ENCODE measurements at regions not wholly inside any gene's neighbourhood (a gene's known extent, or its start where the extent isn't known, plus 50 kb on each side); places are given as distances from the start of the nearest gene placed in this dataset.

DNA sequence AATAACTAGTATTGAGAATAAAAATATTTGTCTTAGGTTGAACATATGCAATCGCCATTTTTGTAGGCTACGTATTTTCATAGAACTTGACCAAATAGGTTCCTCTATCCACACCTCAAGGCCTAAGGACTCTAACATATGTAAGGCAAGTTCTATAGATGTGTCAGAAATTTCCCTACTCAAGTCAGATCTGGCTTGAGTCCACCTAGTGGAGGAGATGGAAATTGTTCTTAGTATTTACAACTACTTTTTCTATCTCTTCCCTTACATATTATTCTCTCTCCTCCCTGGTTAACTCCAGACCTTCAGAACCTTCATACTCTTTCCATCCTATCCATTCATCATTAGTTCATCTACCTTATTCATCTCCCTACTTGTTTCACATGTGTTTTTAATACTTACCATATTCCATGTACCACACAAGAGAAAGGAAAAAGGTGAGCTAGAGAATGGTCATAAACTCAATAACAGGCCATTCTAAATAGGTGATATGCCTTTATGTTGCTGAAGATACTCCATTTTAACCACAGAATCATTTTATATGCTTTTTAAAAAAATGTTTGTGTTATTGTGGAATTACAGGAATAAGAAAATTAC, 174.5 kb upstream of the HDAC9 start:
- DNase-seq, result no peak

DNA sequence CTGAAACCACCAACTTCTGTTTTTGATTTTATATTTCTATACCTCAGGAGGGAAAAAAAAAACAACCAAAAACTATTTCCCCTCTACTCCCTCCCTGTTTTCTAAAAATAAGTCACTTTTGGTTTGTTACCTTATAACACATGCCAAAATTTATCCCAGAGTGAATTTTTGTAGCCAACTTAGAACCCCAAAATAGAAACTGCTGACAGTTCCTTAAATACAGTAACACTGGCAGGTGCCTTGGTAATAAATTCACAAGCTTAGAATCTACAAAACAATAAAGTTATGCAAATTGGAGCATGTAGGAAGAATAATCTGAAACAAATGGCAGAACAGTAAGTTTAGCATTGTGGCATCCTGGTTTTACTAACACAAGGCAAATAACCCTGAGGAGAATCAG, 165.0 kb upstream of the HDAC9 start:
- no peak for DNase-seq

DNA sequence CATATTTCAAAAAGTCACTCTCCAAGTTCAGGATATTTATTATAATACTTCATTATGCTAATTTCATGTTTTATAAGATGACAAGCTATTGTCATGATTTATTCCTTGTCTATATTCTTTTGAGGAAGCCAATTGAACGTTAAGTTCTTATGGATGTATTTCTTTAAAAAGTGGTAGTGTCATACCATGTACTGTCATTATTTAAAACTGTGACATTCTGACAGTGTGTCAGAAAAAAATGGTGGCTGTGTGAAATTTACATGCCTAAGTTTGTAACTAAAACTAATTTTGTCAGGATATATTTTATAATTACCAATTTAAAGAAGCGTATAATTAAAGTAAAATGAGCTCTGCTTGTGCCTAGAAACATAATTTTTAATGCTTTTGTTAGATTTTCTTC, 158.9 kb upstream of the HDAC9 start:
- no peak for DNase-seq

DNA sequence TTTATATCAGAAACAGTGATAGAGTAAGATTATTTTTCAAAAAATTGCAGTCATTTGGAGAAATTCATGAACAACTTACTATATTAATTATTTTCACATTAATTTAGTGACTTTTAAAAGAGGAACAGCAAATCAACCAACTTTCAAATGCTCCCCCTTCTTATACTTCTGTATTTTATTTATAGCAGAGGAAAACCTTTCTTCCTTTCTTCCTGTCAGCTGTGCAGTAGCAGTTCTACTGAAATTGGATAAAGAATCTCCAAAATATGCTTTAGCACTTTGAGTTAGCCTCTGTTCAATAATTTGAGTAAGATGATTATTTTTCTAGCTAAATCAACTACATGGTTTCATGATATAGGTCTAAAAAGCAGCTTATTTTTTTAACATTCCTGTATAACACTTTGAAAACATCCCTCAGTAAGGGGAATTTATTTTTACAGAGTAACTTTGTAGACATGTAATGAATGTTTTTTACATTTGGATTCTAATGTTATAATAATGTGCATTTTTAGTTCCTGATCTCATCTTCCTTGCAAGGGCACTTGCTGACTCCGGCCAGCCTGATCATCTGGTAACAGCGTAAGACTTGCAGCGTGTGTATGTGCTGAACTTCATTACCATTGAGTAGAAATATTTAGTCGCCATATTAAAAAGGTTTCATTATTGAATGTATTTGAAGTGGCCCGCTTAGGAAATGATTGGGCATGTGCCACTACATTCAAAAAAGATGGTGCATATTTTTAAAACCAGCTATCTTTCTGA, 158.3 kb upstream of the HDAC9 start:
- no peak for DNase-seq

DNA sequence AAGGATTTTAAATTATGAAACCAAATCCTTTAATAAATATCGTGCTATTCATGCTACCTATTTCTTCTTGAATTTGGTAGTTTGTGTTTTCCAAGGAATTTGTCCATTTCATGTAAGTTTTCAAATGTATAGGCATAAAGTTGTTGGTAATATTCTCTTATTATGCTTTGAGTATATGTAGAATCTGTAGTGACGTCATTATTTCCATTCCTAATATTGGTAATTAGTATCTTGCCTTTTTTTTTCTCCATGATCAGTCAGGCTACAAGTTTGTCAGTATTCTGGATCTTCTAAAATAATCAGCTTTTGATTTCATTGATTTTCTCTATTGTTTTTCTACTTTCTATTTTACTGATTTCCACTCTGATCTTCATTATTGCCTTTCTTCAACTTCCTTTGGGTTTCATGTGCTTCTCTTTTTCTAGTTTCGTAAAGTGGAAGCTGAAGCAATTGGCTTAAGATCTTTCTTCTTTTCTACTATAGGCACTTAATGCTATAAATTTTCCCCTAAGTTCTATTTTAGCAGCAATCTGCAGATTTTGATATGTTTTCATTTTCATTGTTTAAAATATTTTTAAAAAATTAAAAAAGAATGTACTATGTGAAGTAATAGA, 156.5 kb upstream of the HDAC9 start:
- DNase-seq, result no peak

DNA sequence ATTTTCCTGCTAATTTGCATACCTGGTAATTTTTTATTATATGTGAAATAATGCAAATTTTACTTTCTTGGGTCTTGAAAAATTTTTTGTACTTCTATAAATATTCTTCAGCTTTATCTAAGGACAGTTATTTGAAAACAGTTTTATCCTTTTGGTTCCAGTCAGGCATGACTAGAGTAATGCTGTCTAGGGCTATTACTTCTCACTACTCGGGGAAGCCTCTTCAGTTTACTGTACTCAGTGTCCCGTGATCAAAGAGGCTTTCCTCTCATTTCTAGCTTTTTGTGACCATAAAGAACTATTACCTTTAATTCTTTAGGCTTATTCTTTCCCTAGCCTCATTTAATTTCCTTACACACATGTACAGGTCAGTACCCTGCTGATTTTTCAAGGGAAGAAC, 153.8 kb upstream of the HDAC9 start:
- no peak for DNase-seq

DNA sequence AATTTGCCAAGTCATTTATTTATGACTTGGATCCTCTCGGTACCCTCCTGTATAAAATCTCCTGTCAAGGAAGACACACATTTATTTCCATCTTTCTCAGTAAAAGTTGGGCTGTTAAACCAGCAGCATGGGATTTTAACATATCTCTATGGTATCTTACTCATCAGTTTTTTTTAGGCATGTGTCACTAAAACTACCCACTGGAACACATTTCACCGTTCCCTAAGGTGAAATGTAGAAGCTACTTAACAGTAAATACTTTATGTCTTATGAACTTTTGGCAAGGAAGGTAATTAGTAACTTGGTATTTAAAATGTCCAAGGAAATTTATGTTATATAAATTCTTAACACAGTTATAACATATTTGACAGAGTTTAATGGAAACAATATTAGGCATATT, 152.5 kb upstream of the HDAC9 start:
- no peak for DNase-seq

DNA sequence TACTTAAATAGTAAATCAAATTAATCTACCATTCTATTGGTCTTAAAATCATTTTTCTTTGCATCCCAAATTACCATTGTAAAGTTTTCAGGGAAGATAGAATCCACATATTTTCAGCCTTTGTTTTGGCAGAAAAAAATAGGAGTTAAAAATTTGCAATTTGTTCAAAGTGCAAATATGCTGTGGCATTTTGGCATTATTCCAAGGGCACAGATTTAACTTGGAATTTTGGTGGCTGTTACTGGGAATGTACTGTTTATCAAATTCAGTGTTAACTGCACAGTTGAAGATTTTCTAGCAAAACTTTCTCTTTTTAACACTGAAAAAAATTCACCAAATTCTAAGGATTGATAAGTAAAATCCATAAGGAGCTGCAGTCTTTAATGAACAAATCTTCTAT, 151.0 kb upstream of the HDAC9 start:
- no peak for DNase-seq

DNA sequence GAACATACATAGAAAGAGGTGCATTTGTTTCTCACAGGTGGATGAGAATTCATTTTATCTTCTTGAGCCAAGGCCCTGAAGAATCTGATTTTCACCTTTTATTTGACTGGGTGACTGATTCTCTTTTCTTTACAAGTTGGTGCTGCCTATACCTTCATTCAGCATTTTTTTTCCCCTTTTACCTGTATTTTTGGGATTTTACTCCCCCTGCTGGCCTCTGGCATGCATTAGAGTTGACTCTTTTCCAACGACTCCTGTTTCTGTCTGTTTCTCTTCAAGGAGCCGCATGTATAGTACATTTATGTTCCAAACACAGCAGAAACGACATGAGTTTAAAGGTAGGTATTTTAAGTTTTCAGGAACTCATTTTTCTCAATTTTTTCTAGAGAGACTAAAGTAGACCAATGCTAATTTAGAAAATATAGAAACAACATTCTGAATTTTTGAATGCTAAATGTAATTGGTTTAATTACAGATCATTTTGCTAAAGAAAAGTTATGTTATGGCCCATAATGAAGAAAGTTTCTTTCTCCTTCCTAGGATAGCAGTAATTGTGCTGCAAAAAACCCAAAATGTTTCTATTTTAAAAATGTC, 149.8 kb upstream of the HDAC9 start:
- DNase-seq, result peak; percentile 2

DNA sequence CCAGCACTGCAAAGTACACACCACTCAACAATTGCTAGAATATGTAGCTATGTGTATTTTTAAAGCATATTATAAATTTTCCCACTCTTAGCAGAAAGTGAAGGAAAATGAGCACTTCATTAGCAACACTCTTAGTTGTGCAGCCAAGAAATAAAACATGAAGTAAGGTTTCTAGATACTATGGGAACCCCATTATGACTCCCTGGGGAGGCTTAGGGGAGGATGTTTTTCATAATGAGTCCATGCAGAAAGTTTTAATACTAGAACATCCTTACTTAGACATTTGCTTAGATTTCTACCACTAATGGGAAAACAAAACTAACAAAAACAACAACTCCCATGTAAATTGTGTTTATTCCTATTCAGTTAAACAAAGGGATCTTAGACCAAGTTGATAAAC, 148.4 kb upstream of the HDAC9 start:
- DNase-seq, result no peak

DNA sequence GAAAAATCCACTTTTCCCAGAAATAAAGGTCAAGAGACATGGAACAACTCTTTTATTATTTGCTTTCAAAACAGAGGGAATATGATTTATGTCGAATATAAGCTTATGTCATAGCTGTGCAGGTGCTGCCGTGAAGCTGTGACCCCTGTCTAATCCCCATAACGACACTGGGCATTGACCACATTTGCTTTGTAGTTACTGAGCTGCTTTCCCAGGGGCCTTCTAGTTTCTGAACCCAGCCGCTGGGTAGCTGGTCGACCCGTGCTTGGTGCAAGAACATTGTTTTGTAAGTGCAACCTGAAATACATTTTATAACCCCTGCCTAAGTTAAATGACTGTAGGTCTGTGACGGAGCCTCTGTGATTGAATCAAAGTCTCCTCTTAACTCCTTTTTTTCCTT, 144.9 kb upstream of the HDAC9 start:
- DNase-seq, result no peak

DNA sequence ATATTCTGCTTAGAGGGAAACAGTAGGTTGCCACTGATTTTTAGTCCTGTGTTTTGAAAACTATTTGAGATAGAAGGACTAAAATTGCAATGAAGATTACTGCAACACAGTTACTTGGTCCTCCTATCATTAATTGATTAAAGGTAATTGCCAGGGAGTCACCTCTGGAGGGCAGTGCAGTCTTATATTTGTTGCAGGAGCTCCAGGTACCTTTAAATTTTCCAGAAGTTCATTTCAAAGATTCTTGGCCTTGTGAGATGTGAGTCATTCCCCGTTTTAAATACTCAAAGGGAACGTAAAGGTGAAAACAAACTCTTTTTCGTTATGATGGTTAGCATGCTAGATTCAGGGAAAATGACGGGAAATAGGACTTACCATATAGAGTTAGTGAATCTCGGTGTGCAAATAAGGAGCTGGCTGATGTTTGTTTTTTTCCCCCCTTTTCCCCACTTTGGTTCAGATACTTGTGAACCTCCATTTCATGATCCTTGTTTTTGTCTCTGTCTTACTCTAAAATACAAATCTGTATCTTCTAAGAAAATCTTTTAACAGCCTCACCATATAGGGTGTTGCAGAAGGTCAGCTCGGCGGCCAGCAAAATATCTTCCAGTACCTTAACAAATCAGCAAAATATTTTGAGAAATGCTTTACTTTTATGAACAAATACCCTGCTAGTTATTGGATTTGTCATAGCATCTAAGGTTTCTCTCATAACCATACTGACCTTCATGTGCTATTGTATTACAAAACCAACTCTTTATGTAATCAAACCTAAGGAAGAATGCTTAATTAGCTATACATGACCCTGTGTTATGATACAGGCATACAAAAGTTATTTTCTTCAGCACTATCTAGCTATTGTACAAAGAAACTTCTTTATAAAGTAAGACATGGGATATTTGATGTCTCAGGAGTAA, 143.0 kb upstream of the HDAC9 start:
- DNase-seq, result no peak

DNA sequence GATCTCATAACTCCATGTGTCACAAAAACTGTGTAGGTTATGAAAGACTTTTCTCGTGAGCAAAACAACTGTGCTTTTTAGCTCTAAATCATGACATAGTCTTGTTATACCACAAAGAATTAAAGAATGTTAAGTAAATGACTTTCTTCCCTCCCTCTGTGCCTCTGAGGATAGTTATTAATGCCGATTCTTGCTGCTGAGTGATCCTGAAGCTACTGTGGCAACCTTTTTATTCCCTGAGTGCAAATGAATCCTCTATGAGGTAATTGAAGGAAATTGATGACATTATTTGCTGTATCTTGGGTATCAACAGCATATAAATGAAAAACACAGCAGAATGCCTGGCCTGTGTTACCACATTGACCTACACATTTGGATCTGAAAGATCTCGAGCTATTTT, 142.2 kb upstream of the HDAC9 start:
- DNase-seq, result no peak

DNA sequence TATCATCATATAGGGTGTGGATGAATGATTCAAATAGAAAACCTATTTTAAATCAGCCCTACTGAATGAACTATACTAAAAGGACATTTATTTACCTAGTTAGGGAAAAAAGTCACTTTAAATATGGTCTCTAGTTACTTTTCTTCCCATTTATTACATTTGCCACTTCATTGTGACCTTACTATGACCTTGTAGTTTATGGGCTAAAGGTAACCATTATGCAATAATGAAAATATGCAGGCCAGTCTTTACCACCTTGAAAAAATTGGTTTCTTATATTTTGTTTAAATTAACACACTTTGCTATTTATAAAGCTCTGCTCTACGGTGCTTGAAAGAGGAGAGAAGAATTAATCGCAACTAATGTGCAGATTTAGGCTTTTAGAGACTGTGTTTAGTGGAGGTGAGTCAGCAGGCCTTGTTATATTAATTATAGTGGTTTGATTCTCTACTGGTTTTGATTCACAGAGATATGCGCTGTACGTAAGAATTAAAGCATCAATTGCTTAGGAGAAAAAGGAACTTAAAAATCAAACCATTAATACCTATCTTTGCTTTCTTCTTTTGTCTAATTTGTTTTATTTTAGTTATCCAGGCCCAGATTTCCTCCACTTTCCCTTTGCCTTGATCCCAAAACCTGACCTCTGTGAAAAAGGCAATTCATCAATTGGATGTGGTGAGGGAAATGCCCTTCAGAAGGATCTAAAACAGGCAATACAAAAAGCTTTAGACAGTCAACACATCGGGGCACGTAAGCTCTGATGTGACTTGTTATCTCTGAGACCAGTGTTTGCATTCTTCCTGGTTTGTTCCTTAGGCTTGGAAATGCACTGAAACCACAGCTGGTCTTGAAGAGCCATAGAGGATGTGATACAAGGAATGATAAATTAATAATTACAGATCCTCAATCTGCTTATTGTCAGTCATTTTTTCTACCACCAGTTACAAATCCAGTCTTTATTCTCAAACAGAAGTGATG, 141.2 kb upstream of the HDAC9 start:
- no peak for DNase-seq

DNA sequence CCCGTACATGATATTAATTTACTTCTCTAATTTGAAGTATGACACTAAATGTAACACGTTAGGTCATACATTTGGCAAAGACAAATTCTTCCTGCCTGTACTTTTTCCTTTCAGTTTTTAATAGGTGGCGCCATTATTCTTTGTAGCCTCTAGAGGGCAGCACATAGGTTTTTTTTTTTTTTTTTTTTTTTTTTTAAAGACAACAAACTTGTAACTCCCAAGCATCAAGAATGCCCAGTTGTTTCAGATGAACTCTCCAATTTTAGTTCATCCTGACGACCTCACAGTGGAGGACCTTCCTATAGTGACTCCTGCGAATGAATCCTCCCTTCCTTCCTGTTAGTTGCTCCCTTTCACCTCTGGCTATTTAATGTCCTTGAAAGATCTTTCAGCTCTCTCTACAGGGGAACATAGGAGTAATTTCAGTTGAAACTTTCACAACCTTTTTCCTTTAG, 139.3 kb upstream of the HDAC9 start:
- DNase-seq, result no peak

DNA sequence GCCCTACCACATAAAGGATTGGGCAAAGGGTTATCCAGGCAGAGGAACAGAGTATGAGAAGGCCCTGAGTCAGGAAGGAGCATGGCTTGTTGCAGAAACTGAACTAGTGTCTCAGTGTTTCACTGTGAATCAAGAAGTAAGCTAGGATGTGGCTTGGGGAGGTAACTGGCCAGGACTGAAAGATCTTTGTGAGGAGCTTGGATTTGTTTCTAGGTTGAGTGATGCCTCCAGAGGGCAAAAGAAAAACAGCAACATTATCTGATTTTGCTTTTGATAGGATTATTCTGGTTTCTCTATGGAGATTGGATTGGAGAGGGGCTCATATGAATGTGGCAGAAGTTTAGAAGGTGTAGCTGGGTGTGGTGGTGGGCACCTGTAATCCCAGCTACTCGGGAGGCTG, 137.9 kb upstream of the HDAC9 start:
- no peak for DNase-seq

DNA sequence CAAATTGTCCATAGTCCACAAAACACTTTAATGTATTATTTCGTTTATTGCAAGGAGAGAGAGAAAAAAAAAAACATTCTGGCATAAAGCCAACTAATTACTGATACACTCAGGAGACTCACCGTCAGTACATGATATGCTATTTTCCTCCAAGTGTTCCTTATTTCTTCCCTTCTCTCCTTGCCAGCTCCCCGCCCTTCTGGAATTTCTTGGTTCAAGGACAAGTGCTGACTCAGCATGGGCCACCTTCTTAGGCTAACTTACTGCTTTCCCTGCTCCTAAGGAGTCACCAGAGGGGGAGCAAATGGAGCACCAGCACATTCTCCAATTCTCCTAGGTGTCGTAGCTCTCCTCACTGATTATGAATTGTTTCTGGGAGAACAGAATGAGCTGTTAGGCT, 133.8 kb upstream of the HDAC9 start:
- DNase-seq, result no peak

DNA sequence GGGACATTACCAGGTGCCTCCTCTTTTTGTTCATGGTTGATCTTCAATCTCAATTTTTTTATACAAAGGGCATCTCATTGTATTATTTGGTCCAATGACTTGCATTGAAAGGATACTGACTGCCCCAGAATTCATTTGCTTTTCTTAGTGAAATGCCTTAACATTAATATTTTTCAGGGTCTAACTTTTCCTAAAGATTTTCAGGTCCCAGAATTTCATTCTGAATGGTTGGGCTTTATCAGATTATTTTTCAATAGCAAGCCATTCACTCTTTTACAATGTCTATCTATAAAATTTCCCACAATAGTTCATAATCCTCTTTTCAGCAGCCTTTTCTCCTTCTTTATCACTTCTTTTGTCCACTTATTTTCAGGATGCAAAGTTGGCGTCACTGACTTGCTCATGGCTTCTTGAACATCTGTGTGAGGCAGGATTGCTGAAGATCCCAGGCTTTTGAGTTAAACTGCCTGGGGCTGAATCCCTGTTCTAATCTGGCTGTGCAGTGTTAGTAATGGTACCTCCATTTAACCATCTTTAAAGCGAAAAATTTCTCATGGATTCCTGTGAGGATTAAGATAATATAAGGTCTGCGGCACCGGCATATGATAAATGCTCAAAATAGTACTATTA, 131.7 kb upstream of the HDAC9 start:
- no peak for DNase-seq

DNA sequence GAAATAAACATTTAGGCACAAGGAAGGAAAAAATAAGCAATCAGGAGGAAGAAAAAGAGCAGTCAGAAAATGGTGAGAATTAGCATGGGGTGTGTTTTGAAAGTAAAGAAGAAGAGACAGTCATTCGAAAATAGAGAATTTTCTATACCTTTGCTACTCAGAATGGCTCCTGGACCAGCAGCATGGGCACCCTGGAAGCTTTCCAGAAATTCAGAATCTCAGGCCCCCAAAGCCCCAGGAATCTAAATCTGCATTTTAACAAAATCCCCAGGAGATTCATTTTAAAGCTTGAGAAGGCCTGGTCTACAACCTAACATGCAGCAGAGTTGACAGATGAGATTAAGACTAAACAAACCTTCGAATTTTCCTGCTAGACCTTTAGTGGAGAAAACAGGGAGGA, 131.2 kb upstream of the HDAC9 start:
- DNase-seq, result no peak

DNA sequence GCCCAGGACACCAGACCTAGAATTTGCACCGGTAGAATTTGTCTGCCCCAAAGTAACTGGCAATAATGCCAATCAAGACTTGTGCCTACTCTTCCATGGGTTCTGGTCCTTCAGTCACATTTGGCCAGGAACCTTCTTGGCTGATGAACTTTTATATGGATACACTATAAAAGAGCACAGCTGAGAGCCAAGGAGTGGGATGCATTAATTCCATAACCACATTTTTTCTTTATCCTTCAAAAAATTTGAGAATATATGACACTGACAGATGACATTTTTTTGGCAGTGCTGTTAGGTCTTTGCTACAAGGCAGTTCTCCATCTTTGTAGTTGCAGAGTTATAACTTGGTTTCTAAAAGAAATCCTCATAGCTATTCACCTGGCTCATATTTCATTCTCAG, 129.2 kb upstream of the HDAC9 start:
- no peak for DNase-seq

DNA sequence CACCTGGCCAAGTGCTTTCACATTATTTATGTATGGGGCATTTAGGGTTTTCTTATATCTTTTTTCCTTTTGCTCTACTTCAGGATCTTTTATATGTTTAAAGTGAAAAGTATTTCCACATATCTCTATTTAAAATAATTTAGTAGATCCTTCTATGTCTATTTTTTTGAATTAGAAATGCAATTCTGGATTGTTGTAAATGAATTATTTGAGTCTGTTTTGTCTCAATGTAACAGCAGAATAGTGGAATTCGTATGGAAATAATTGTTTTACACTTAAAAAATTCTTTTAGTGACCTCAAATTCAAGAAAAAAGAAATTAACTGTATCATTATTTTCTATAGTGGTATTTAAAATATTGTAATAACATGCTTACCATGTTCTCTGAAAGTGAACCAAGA, 126.5 kb upstream of the HDAC9 start:
- DNase-seq, result no peak
